HEK293 (cell line): ENCODE measurements at regions not wholly inside any gene's neighbourhood (a gene's known extent, or its start where the extent isn't known, plus 50 kb on each side); places are given as distances from the start of the nearest gene placed in this dataset.

Experiments
- CTCF ChIA-PET: fragments of 350-600 bp; formaldehyde crosslinking; extraction: SDS; loops from one replicate; lab custom pipeline; 2021; ENCODE audit warnings: antibody characterized with exemption; lab: Yijun Ruan, JAX
- POLR2A ChIA-PET: fragments of 300-600 bp; formaldehyde crosslinking; extraction: SDS; loops from one replicate; lab custom pipeline; 2020; ENCODE audit warnings: antibody characterized with exemption, inconsistent platforms; lab: Yijun Ruan, JAX
- H3K27ac ChIP-seq: fragments of 200-500 bp; sonication (Bioruptor generic); 2 replicates; pipeline ENCODE4 v1.5.1; 2014; ENCODE audit warnings: low read depth, low read length, control low read depth, inconsistent platforms; ENCODE audit errors: extremely low read depth
- H3K36me3 ChIP-seq, 2 experiments: fragments of 200-500 bp in 1 of 2; sonication (Bioruptor generic) in 1 of 2; 1 replicate in 1 of 2; 2 replicates in 1 of 2; pipeline ENCODE4 v1.5.1; 2014 to 2017; ENCODE audit warnings: inconsistent platforms in 2 of 2, low read length in 2 of 2; ENCODE audit not compliant: control insufficient read depth in 2 of 2, insufficient read depth in 1 of 2
- H3K4me1 ChIP-seq: fragments of 200-500 bp; sonication (Bioruptor generic); 2 replicates; pipeline ENCODE4 v1.5.1; 2014; ENCODE audit warnings: mild to moderate bottlenecking, low read length, inconsistent platforms; ENCODE audit not compliant: control insufficient read depth, insufficient read depth
- H3K4me3 ChIP-seq: 2 replicates; pipeline ENCODE4 v1.5.1; 2011; ENCODE audit warnings: low read depth, mild to moderate bottlenecking, control low read depth, low read length, moderate library complexity
- H3K9me3 ChIP-seq: fragments of 200-500 bp; sonication (Bioruptor generic); 2 replicates; pipeline ENCODE4 v1.5.1; 2014; ENCODE audit warnings: low read depth, low read length, inconsistent platforms; ENCODE audit not compliant: control insufficient read depth, insufficient read depth
- OSR2 ChIP-seq: fragments of 450-650 bp; formaldehyde crosslinking; IDR thresholded peaks from 2 replicates; pipeline ENCODE4 v1.5.1; 2016; ENCODE audit warnings: missing biosample characterization, missing genetic modification characterization
- RBAK ChIP-seq: fragments of 450-650 bp; formaldehyde crosslinking; IDR thresholded peaks from 2 replicates; pipeline ENCODE4 v1.5.1; 2016; ENCODE audit warnings: missing biosample characterization, missing genetic modification characterization
- ZNF133 ChIP-seq: fragments of 450-650 bp; formaldehyde crosslinking; IDR thresholded peaks from 2 replicates; pipeline ENCODE4 v1.5.1; 2016; ENCODE audit warnings: missing biosample characterization, missing genetic modification characterization
- ZNF335 ChIP-seq: fragments of 450-650 bp; formaldehyde crosslinking; conservative IDR thresholded peaks from 2 replicates; pipeline ENCODE4 v1.5.1; 2016; ENCODE audit warnings: missing biosample characterization, missing genetic modification characterization
- ZNF623 ChIP-seq: fragments of 450-650 bp; formaldehyde crosslinking; IDR thresholded peaks from 2 replicates; pipeline ENCODE4 v1.5.1; 2016; ENCODE audit warnings: missing biosample characterization, missing genetic modification characterization
- ZNF664 ChIP-seq: fragments of 450-650 bp; formaldehyde crosslinking; IDR thresholded peaks from 2 replicates; pipeline ENCODE4 v1.5.1; 2016; ENCODE audit warnings: missing biosample characterization, missing genetic modification characterization
- ZNF670 ChIP-seq: fragments of 450-650 bp; formaldehyde crosslinking; IDR thresholded peaks from 2 replicates; pipeline ENCODE4 v1.5.1; 2016; ENCODE audit warnings: missing biosample characterization, missing genetic modification characterization, low read depth
- ZNF747 ChIP-seq: fragments of 450-650 bp; formaldehyde crosslinking; IDR thresholded peaks from 2 replicates; pipeline ENCODE4 v1.5.1; 2016; ENCODE audit warnings: missing biosample characterization, missing genetic modification characterization
- ZNF768 ChIP-seq: fragments of 450-650 bp; formaldehyde crosslinking; IDR thresholded peaks from 2 replicates; pipeline ENCODE4 v1.5.1; 2018; ENCODE audit warnings: missing biosample characterization, mild to moderate bottlenecking, missing genetic modification characterization
- ZNF777 ChIP-seq: fragments of 450-650 bp; formaldehyde crosslinking; IDR thresholded peaks from 2 replicates; pipeline ENCODE4 v1.5.1; 2017; ENCODE audit warnings: missing biosample characterization, missing genetic modification characterization, borderline replicate concordance
- ZXDB ChIP-seq: fragments of 450-650 bp; formaldehyde crosslinking; IDR thresholded peaks from 2 replicates; pipeline ENCODE4 v1.5.1; 2016; ENCODE audit warnings: missing biosample characterization, missing genetic modification characterization
- TF ChIP-seq, protein P1 (sequence below): fragments of 450-650 bp; formaldehyde crosslinking; IDR thresholded peaks from 2 replicates; pipeline ENCODE4 v1.5.1; 2016; ENCODE audit warnings: missing biosample characterization, missing genetic modification characterization
- TF ChIP-seq, protein P2 (sequence below): fragments of 450-650 bp; formaldehyde crosslinking; IDR thresholded peaks from 2 replicates; pipeline ENCODE4 v1.5.1; 2016; ENCODE audit warnings: missing biosample characterization, missing genetic modification characterization
- TF ChIP-seq, protein P3 (sequence below): fragments of 450-650 bp; formaldehyde crosslinking; IDR thresholded peaks from 2 replicates; pipeline ENCODE4 v1.5.1; 2017; ENCODE audit warnings: missing biosample characterization, mild to moderate bottlenecking, missing genetic modification characterization, moderate library complexity
- TF ChIP-seq, protein P4 (sequence below): fragments of 450-650 bp; formaldehyde crosslinking; IDR thresholded peaks from 2 replicates; pipeline ENCODE4 v1.5.1; 2016; ENCODE audit warnings: missing biosample characterization, missing genetic modification characterization
- TF ChIP-seq, protein P5 (sequence below): fragments of 450-650 bp; formaldehyde crosslinking; IDR thresholded peaks from 2 replicates; pipeline ENCODE4 v1.5.1; 2016; ENCODE audit warnings: missing biosample characterization, missing genetic modification characterization, low read depth
- TF ChIP-seq, protein P6 (sequence below): fragments of 450-650 bp; formaldehyde crosslinking; IDR thresholded peaks from 2 replicates; pipeline ENCODE4; 2016; ENCODE audit warnings: missing biosample characterization, missing genetic modification characterization

DNA sequence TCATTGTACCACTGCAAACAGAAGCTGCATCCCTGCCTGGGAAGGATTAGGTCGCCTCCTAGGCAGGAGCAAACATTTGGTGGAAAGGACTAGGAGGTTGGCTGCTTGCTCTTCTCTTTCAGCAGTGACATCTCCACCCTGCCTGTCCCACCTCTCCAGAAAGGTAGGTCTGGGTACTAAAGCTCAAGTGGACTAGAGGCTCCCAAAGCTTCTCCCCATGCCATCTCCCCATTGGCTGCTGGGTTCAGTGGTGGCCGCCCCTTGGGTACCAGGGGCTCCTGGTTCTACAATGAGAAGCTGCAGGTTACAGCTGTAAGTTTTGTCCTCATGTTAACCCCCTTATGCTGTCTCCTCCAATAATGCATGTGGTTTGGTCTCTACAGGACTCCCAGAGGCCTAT is 180.7 kb upstream of the MKI67 start (continued):
- TF ChIP-seq, protein P1, sequence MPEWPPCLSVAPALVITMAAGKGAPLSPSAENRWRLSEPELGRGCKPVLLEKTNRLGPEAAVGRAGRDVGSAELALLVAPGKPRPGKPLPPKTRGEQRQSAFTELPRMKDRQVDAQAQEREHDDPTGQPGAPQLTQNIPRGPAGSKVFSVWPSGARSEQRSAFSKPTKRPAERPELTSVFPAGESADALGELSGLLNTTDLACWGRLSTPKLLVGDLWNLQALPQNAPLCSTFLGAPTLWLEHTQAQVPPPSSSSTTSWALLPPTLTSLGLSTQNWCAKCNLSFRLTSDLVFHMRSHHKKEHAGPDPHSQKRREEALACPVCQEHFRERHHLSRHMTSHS (tag by site-specific recombination) = no peak
- no peak for TF ChIP-seq ZNF623 (tag by site-specific recombination)
- TF ChIP-seq ZNF335 (tag by site-specific recombination) = no peak
- TF ChIP-seq, protein P2, sequence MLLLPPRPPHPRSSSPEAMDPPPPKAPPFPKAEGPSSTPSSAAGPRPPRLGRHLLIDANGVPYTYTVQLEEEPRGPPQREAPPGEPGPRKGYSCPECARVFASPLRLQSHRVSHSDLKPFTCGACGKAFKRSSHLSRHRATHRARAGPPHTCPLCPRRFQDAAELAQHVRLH = no peak
- TF ChIP-seq, protein P3, sequence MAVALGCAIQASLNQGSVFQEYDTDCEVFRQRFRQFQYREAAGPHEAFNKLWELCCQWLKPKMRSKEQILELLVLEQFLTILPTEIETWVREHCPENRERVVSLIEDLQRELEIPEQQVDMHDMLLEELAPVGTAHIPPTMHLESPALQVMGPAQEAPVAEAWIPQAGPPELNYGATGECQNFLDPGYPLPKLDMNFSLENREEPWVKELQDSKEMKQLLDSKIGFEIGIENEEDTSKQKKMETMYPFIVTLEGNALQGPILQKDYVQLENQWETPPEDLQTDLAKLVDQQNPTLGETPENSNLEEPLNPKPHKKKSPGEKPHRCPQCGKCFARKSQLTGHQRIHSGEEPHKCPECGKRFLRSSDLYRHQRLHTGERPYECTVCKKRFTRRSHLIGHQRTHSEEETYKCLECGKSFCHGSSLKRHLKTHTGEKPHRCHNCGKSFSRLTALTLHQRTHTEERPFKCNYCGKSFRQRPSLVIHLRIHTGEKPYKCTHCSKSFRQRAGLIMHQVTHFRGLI (tag by site-specific recombination) = no peak

DNA sequence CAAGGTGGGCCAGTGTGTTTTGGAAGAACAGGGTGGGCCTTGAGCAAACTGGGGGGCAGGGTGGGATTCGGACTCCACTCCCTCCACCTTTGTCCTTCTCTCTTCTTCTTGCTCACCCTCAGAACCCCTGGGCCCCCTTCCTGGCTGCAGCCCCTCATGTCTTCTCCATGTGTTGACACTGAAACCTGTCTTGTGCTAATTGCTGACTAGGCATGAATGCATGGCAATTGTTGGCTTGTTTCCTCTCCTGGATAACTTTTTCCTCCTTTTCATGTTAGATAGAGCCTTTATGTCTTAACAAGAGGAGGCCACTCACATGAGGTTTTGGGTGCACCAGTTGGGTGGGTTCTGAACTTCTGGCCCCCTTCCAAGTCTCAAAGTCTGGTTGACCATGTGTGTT is 181.6 kb upstream of the MKI67 start:
- no peak overlapping the region for H3K4me3 ChIP-seq
- H3K27ac ChIP-seq = no peak overlapping the region
- no peaks in the 10 kb centered on the region for H3K9me3 ChIP-seq
- POLR2A ChIA-PET = no interaction called here
- H3K36me3 ChIP-seq = no peaks in the 10 kb centered on the region
- H3K4me1 ChIP-seq = no peaks in the 10 kb centered on the region
- TF ChIP-seq ZNF777 (tag by site-specific recombination) (no peak), ZXDB (tag by site-specific recombination) (no peak), ZNF768 (tag by site-specific recombination) (no peak), ZNF664 (tag by site-specific recombination) (no peak)
- TF ChIP-seq, protein P4, sequence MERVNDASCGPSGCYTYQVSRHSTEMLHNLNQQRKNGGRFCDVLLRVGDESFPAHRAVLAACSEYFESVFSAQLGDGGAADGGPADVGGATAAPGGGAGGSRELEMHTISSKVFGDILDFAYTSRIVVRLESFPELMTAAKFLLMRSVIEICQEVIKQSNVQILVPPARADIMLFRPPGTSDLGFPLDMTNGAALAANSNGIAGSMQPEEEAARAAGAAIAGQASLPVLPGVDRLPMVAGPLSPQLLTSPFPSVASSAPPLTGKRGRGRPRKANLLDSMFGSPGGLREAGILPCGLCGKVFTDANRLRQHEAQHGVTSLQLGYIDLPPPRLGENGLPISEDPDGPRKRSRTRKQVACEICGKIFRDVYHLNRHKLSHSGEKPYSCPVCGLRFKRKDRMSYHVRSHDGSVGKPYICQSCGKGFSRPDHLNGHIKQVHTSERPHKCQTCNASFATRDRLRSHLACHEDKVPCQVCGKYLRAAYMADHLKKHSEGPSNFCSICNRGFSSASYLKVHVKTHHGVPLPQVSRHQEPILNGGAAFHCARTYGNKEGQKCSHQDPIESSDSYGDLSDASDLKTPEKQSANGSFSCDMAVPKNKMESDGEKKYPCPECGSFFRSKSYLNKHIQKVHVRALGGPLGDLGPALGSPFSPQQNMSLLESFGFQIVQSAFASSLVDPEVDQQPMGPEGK (tag by site-specific recombination) = no peak
- TF ChIP-seq, all 188 proteins: peak for 0
- CTCF ChIA-PET = interaction anchor here (0.8 kb wide), 1 partner anchor 930 kb away, joined by 3 read pairs; no protein-coding TSS in a partner anchor

DNA sequence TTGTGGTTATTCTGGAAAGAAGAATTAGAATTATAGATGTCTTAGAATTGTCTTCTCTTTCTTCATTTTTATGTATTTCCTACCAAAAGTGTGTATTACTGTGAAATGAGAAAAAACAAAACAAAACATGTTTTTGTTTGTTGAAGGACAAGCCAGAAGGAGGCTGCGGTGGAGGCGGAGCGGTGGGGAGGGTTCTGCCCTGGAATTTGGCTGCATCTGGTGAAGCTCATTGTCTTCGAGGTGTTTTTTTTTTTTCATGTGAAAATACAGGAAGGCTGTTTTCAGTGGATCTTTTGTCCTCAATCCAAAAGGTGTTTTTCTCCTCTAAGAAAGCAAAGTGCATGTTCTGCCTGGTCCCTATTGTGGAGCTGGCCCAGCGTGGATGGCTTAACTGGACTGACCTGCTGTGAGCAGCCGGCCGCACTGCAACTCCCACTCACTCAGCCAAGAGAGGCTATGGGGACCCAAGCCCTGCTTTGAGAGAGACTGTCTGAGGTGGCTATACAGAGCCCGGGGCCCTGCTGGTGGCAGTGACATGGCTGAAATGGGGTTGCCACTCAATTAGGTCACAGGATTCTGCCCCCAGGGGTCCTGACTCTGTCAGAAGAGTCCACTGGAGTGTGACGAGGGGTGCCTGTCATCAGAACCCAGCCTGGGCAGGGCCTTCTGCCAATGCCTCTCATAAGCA is 184.9 kb upstream of the MKI67 start:
- TF ChIP-seq RBAK (tag by site-specific recombination) = no peak
- no peak for TF ChIP-seq ZNF747 (tag by site-specific recombination)
- TF ChIP-seq, protein P5, sequence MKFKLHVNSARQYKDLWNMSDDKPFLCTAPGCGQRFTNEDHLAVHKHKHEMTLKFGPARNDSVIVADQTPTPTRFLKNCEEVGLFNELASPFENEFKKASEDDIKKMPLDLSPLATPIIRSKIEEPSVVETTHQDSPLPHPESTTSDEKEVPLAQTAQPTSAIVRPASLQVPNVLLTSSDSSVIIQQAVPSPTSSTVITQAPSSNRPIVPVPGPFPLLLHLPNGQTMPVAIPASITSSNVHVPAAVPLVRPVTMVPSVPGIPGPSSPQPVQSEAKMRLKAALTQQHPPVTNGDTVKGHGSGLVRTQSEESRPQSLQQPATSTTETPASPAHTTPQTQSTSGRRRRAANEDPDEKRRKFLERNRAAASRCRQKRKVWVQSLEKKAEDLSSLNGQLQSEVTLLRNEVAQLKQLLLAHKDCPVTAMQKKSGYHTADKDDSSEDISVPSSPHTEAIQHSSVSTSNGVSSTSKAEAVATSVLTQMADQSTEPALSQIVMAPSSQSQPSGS (tag by site-specific recombination) = no peak
- TF ChIP-seq OSR2 (tag by site-specific recombination) = no peak
- TF ChIP-seq, protein P6, sequence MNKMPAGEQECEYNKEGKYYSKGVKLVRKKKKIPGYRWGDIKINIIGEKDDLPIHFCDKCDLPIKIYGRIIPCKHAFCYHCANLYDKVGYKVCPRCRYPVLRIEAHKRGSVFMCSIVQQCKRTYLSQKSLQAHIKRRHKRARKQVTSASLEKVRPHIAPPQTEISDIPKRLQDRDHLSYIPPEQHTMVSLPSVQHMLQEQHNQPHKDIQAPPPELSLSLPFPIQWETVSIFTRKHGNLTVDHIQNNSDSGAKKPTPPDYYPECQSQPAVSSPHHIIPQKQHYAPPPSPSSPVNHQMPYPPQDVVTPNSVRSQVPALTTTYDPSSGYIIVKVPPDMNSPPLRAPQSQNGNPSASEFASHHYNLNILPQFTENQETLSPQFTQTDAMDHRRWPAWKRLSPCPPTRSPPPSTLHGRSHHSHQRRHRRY = no peak
- TF ChIP-seq ZNF133 (tag by site-specific recombination) = no peak
- no peak for TF ChIP-seq ZNF670 (tag by site-specific recombination)
- Histone ChIP-seq H3K4me1 (no peaks in the 10 kb centered on the region), H3K36me3 (no peaks in the 10 kb centered on the region), H3K27ac (no peak overlapping the region), H3K4me3 (no peak overlapping the region), H3K9me3 (no peaks in the 10 kb centered on the region)
- ChIA-PET CTCF (interaction anchor here (0.6 kb wide), 1 partner anchor 16 kb away, joined by 3 read pairs; no protein-coding TSS in a partner anchor), POLR2A (no interaction called here)
